NB4 (cell line): ENCODE measurements at regions not wholly inside any gene's neighbourhood (a gene's known extent, or its start where the extent isn't known, plus 50 kb on each side); places are given as distances from the start of the nearest gene placed in this dataset.

Source experiments
- DNase-seq: peaks from one replicate; pipeline ENCODE4 v3.0.0; 2010; ENCODE audit warnings: low read depth
- H3K4me3 ChIP-seq: one replicate; pipeline ENCODE4 v1.5.1; 2011; ENCODE audit warnings: mild to moderate bottlenecking, low read depth, low read length, moderate library complexity
- CTCF ChIP-seq: IDR thresholded peaks from one replicate; pipeline ENCODE4 v1.5.1; 2012; ENCODE audit warnings: low read depth, low read length
- MAX ChIP-seq: IDR thresholded peaks from 2 replicates; pipeline ENCODE4 v1.6.1; 2011; ENCODE audit warnings: low read depth, low read length
- MYC ChIP-seq: IDR thresholded peaks from 2 replicates; pipeline ENCODE4 v1.6.1; 2011; ENCODE audit warnings: low read depth, low read length
- POLR2A ChIP-seq: IDR thresholded peaks from 2 replicates; pipeline ENCODE4 v1.6.1; 2011; ENCODE audit warnings: mild to moderate bottlenecking; ENCODE audit not compliant: insufficient read length; ENCODE audit errors: extremely low read depth

DNA sequence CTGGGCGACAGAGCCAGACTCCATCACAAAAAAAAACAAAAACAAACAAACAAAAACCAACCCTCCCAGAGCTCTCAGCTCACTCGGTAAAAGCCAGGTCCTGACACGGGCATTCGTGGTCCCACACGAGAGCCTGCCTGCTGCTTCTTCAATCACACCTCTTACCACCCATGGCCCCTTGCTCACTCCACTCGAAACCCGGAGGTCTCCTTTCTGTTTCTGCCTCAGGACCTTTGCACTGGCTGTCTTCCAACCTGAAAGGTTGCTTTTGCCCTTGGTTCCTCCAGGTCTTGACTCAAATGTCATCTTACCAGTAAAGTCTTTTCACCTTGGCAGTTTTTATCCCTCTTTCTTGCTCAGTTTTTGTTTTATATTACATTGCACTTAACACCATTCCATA lies 169.6 kb downstream of the EVX1 start:
- DNase-seq: no peak

GRCh38 chr7:27418541-27418940 lies 175.9 kb downstream of the EVX1 start:
- DNase-seq: no peak
- TF ChIP-seq POLR2A (no peak), MAX (no peak), MYC (no peak), CTCF (no peak)
- H3K4me3 ChIP-seq: no peak overlapping the region

More for the DNA sequence above, 169.6 kb downstream of the EVX1 start:
- H3K4me3 ChIP-seq: no peak overlapping the region
- no peak for TF ChIP-seq CTCF
- no peak for TF ChIP-seq MYC
- no peak for TF ChIP-seq MAX
- no peak for TF ChIP-seq POLR2A

DNA sequence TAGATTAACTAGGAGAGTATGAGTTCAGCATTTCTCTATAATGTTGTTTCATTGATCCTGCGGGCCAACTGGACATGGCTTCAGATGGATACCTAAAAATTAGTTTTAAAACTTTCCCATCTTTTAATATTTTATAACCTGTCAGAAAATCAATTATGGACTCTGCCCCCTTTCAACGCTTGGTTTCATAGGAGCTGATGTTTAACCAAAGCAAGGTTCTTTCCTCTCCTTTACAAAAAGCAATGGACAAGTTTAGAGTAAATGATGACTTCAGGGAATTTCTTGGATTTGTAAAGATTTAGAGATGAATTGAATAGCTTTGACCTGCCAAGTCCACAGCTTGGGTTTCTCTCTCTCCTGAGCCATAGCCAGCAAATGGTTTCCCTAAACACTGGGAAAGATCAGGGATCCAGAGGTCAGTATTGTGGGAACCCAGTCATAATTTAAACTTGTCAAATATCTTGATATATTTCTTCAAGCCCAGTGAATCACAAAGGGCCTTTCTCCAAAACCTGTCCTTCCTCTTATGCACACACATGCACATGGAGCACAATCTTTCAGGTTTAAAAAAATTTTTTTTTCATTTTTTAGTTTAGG lies 177.1 kb downstream of the EVX1 start:
- no peak for DNase-seq
- H3K4me3 ChIP-seq: no peak overlapping the region
- TF ChIP-seq POLR2A (no peak), MAX (no peak), CTCF (no peak), MYC (no peak)

GRCh38 chr7:27420702-27421101 lies 178.1 kb downstream of the EVX1 start:
- DNase-seq: no peak
- no peak for TF ChIP-seq CTCF
- no peak overlapping the region for H3K4me3 ChIP-seq

GRCh38 chr7:27423290-27423689 lies 180.7 kb downstream of the EVX1 start:
- no peak overlapping the region for H3K4me3 ChIP-seq
- DNase-seq: no peak
- TF ChIP-seq MAX: no peak
- no peak for TF ChIP-seq MYC
- TF ChIP-seq POLR2A: no peak
- no peak for TF ChIP-seq CTCF

DNA sequence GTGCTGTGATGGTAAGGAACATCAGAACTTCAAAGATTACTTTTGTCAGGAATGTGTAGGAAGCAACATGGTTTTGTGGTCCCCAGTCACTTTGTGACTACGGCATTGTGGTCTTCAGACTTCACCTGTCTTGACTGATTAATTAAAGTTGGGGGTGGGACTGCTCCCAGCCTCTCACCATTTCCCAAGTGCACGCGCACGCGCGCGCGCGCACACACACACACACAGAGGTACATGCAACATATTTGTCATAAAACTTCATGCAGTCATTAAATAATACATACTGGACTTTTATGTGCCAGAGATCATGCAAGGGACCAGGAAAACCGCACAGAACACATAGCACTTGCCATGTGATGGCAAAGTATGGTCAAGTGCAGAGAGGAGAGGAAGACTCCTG lies 181.2 kb downstream of the EVX1 start:
- TF ChIP-seq CTCF (no peak), MAX (no peak), MYC (no peak), POLR2A (no peak)
- no peak for DNase-seq
- no peak overlapping the region for H3K4me3 ChIP-seq
